ENCODE measurements at regions not wholly inside any gene's neighbourhood (a gene's known extent, or its start where the extent isn't known, plus 50 kb on each side); places are given as distances from the start of the nearest gene placed in this dataset.

DNA sequence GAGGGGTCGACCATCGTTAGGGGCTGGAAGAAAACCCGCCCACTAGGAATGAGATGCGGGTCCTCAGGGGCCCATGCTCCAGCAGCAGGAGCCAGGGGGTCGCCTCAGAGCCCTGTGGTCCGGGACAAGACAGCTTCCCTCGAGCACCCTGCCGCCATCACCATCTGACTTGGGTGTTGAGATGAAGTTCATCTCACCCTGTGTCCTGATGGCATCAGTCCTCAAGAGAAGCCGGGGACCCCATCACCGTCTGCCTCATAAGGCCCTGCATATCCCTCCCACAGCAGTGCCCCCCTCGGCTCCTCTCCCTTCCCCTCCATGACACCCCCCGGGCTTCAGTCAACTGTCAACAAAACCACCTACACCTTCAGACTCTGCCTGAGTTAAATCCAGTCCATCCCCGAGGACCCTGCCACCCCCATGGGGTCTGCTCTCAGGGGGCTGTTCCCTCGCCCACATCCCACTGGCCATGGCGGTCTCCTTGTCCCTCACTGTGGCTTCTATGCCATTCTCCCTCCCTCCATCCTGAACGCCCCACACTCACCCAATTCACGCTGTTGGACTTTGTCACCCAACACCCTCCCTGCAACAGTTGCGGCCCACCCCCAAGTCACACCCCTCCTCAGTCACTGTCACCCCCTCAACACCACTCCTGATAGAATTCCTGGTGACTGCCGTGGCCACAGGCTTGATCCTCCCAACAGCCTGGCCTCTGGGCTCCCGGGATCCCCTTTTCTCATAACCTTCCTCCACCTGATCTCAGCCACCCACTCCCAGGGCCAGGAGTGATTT lies 87.7 kb upstream of the RTL6 start:
- H3K9me1 ChIP-seq (replicated peaks; ENCODE audit: control insufficient read depth, extremely low read depth, insufficient read depth, low read length) = no peaks in the 10 kb centered on the region
- no peak overlapping the region for H2AFZ ChIP-seq (ENCODE audit: low read depth, low read length)
- no TSS peak for BruUV-seq (replicated peaks)
- peaks cover 2% of the 10 kb centered on the region in 2 experiments for H3K27me3 ChIP-seq (ENCODE audit: control insufficient read depth in 2 of 2, insufficient read depth in 2 of 2, low read length in 2 of 2)
- no peak overlapping the region for H3K9ac ChIP-seq (replicated peaks; ENCODE audit: extremely low read depth, insufficient read depth, low read length)
- H3K9me3 ChIP-seq (replicated peaks; ENCODE audit: control insufficient read depth, insufficient read depth, low read length) = no peaks in the 10 kb centered on the region
- H4K20me1 ChIP-seq (replicated peaks; ENCODE audit: control insufficient read depth, extremely low read depth, insufficient read depth, low read length) = no peaks in the 10 kb centered on the region
- no peak overlapping the region for H3K27ac ChIP-seq (ENCODE audit: insufficient read depth, low read depth, low read length)
- intact Hi-C loops (cut with micrococcal nuclease) = no loop called here
- no peak overlapping the region for H3K4me3 ChIP-seq (replicated peaks in 1 of 3; ENCODE audit: insufficient read depth in 1 of 3, low read depth in 1 of 3, low read length in 3 of 3)
- no peak for DNase-seq (ENCODE audit: low read depth, low spot score)
- no peak for FAIRE-seq
- H3K4me2 ChIP-seq (ENCODE audit: insufficient read depth, low read length) = no peak overlapping the region
- ChIA-PET POLR2A (no interaction called here), CTCF (no interaction called here)
- H3K79me2 ChIP-seq (ENCODE audit: control insufficient read depth, insufficient read depth, low read length) = no peaks in the 10 kb centered on the region
- H3K36me3 ChIP-seq (ENCODE audit: control insufficient read depth in 2 of 2, extremely low read depth in 1 of 2, insufficient read depth in 2 of 2, low read length in 2 of 2) = no peaks in the 10 kb centered on the region
- dilution Hi-C loops (cut with MboI; ENCODE audit: extremely low pct_ligation_motif_present, low sequenced_read_pairs) = no loop called here
- H3K4me1 ChIP-seq (ENCODE audit: control insufficient read depth, extremely low read depth, insufficient read depth, low read length) = no peaks in the 10 kb centered on the region
- TF ChIP-seq EZH2 (IDR thresholded peaks at IDR 0.05; ENCODE audit: borderline replicate concordance, low read depth, low read length, severe bottlenecking) = no peak
- TF ChIP-seq, protein P1, sequence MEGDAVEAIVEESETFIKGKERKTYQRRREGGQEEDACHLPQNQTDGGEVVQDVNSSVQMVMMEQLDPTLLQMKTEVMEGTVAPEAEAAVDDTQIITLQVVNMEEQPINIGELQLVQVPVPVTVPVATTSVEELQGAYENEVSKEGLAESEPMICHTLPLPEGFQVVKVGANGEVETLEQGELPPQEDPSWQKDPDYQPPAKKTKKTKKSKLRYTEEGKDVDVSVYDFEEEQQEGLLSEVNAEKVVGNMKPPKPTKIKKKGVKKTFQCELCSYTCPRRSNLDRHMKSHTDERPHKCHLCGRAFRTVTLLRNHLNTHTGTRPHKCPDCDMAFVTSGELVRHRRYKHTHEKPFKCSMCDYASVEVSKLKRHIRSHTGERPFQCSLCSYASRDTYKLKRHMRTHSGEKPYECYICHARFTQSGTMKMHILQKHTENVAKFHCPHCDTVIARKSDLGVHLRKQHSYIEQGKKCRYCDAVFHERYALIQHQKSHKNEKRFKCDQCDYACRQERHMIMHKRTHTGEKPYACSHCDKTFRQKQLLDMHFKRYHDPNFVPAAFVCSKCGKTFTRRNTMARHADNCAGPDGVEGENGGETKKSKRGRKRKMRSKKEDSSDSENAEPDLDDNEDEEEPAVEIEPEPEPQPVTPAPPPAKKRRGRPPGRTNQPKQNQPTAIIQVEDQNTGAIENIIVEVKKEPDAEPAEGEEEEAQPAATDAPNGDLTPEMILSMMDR (IDR thresholded peaks at IDR 0.05; ENCODE audit: extremely low read depth in 1 of 2, insufficient read depth in 1 of 2, low read depth in 1 of 2, low read length in 2 of 2) = no peak
- TF ChIP-seq POLR2AphosphoS5 (IDR thresholded peaks at IDR 0.05; ENCODE audit: insufficient read depth, low read depth, low read length) = no peak
- no peak for TF ChIP-seq FOS (IDR thresholded peaks at IDR 0.05; ENCODE audit: borderline replicate concordance, insufficient read depth, low read length)
- no peak for TF ChIP-seq JUN (IDR thresholded peaks at IDR 0.05; ENCODE audit: borderline replicate concordance, insufficient read depth, insufficient read length, low read depth)
- TF ChIP-seq POLR2A (IDR thresholded peaks at IDR 0.05; ENCODE audit: low read depth, low read length) = no peak

Measured in endothelial cell of umbilical vein (primary cell).